Uterus (tissue), 2 donors: ENCODE measurements at regions not wholly inside any gene's neighbourhood (a gene's known extent, or its start where the extent isn't known, plus 50 kb on each side); places are given as distances from the start of the nearest gene placed in this dataset.

ENCODE experiments used
- POLR2A ChIP-seq, 2 donors: fragments of 450-650 bp; IDR thresholded peaks; one replicate each; pipeline ENCODE4 v1.6.1; 2016; ENCODE audit warnings: antibody characterized with exemption in 2 of 2, mild to moderate bottlenecking in 1 of 2, moderate library complexity in 1 of 2
- TF ChIP-seq, protein P1 (sequence below), 4 experiments: fragments of 200-600 bp in 2 of 4; fragments of 450-650 bp in 2 of 4; sonication (generic) in 2 of 4; IDR thresholded peaks; one replicate each; pipeline ENCODE4 v1.5.1; 2016 to 2019; ENCODE audit warnings: antibody characterized with exemption in 4 of 4, mild to moderate bottlenecking in 2 of 4, moderate library complexity in 1 of 4

DNA sequence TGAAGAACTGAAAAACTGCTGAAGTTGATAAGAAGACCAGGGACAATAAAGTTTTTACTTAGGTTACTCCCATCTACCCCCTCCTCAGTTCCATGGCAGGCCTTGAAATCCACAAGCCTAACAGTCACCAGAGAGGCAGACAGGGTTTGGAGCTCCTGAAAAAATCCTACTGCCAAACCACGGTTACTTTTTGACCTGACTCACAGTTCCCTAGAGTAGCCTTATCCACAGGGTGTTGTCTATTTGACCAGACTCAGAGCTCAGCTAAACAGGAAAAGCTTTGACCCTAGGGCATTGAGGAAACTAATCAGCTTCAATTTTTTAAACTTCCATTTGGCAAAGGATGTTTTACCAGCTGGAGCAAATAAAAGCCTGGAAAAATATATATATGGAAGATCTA lies 257.7 kb upstream of the NT5E start:
- TF ChIP-seq, protein P1, sequence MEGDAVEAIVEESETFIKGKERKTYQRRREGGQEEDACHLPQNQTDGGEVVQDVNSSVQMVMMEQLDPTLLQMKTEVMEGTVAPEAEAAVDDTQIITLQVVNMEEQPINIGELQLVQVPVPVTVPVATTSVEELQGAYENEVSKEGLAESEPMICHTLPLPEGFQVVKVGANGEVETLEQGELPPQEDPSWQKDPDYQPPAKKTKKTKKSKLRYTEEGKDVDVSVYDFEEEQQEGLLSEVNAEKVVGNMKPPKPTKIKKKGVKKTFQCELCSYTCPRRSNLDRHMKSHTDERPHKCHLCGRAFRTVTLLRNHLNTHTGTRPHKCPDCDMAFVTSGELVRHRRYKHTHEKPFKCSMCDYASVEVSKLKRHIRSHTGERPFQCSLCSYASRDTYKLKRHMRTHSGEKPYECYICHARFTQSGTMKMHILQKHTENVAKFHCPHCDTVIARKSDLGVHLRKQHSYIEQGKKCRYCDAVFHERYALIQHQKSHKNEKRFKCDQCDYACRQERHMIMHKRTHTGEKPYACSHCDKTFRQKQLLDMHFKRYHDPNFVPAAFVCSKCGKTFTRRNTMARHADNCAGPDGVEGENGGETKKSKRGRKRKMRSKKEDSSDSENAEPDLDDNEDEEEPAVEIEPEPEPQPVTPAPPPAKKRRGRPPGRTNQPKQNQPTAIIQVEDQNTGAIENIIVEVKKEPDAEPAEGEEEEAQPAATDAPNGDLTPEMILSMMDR (IDR thresholded peaks at IDR 0.05), result no peak
- no peak for TF ChIP-seq POLR2A (IDR thresholded peaks at IDR 0.05)
